Dermis blood vessel endothelial cell (primary cell): ENCODE measurements at regions not wholly inside any gene's neighbourhood (a gene's known extent, or its start where the extent isn't known, plus 50 kb on each side); places are given as distances from the start of the nearest gene placed in this dataset.

Experiments
- DNase-seq: peaks from one replicate; pipeline ENCODE4 v3.0.0; 2010

GRCh38 chr5:158084292-158084691 is 225.3 kb upstream of the CLINT1 start:
- no peak for DNase-seq

- DNase-seq, result no peak
These were observed 223.8 kb upstream of the CLINT1 start for GRCh38 chr5:158082696-158083287.

GRCh38 chr5:158080112-158080511 is 221.2 kb upstream of the CLINT1 start:
- no peak for DNase-seq

GRCh38 chr5:158079097-158079496 is 220.2 kb upstream of the CLINT1 start:
- DNase-seq, result no peak

GRCh38 chr5:158074992-158075769 is 216.2 kb upstream of the CLINT1 start:
- DNase-seq, result peak; percentile 86

- DNase-seq, result no peak
These were observed 215.6 kb upstream of the CLINT1 start for GRCh38 chr5:158074597-158074991.

- no peak for DNase-seq
These were observed 211.9 kb upstream of the CLINT1 start for GRCh38 chr5:158070859-158071258.

GRCh38 chr5:158069838-158070237 is 210.9 kb upstream of the CLINT1 start:
- no peak for DNase-seq

- no peak for DNase-seq
These were observed 210.0 kb upstream of the CLINT1 start for GRCh38 chr5:158068964-158069363.

- no peak for DNase-seq
These were observed 207.1 kb upstream of the CLINT1 start for GRCh38 chr5:158066076-158066475.

- DNase-seq, result no peak
These were observed 205.6 kb upstream of the CLINT1 start for GRCh38 chr5:158064334-158065123.

GRCh38 chr5:158063052-158063451 is 204.1 kb upstream of the CLINT1 start:
- no peak for DNase-seq

- DNase-seq, result no peak
These were observed 202.5 kb upstream of the CLINT1 start for GRCh38 chr5:158061451-158061850.

- no peak for DNase-seq
These were observed 201.3 kb upstream of the CLINT1 start for GRCh38 chr5:158060212-158060611.

GRCh38 chr5:158058208-158059120 is 199.5 kb upstream of the CLINT1 start:
- no peak for DNase-seq

GRCh38 chr5:158056130-158056825 is 197.3 kb upstream of the CLINT1 start:
- DNase-seq, result no peak

- no peak for DNase-seq
These were observed 196.2 kb upstream of the CLINT1 start for GRCh38 chr5:158055111-158055501.

- DNase-seq, result no peak
These were observed 195.5 kb upstream of the CLINT1 start for GRCh38 chr5:158054223-158055110.

- no peak for DNase-seq
These were observed 192.1 kb upstream of the CLINT1 start for GRCh38 chr5:158051036-158051435.

GRCh38 chr5:158050421-158050820 is 191.5 kb upstream of the CLINT1 start:
- no peak for DNase-seq

GRCh38 chr5:158049459-158049858 is 190.5 kb upstream of the CLINT1 start:
- no peak for DNase-seq
